BLaER1 (cell line): ENCODE measurements at regions not wholly inside any gene's neighbourhood (a gene's known extent, or its start where the extent isn't known, plus 50 kb on each side); places are given as distances from the start of the nearest gene placed in this dataset.

Experiments
- H3K27ac ChIP-seq: shearing (Covaris generic); formaldehyde crosslinking; 2 replicates; pipeline ENCODE4 v1.8.1; 2022
- H3K27me3 ChIP-seq: shearing (Covaris generic); formaldehyde crosslinking; 2 replicates; pipeline ENCODE4 v1.8.1; 2022
- H3K36me3 ChIP-seq: shearing (Covaris generic); formaldehyde crosslinking; 2 replicates; pipeline ENCODE4 v1.8.1; 2022
- H3K4me1 ChIP-seq: shearing (Covaris generic); formaldehyde crosslinking; 2 replicates; pipeline ENCODE4 v1.8.1; 2022
- H3K4me2 ChIP-seq: shearing (Covaris generic); formaldehyde crosslinking; 2 replicates; pipeline ENCODE4 v1.8.1; 2022
- H3K4me3 ChIP-seq: shearing (Covaris generic); formaldehyde crosslinking; 2 replicates; pipeline ENCODE4 v1.8.1; 2022
- H3K9ac ChIP-seq: shearing (Covaris generic); formaldehyde crosslinking; 2 replicates; pipeline ENCODE4 v1.8.1; 2022
- H3K9me3 ChIP-seq: shearing (Covaris generic); formaldehyde crosslinking; 2 replicates; pipeline ENCODE4 v1.8.1; 2022
- H4K20me1 ChIP-seq: shearing (Covaris generic); formaldehyde crosslinking; 2 replicates; pipeline ENCODE4 v1.8.1; 2022
- Cebpa-rat ChIP-seq: shearing (Covaris generic); IDR thresholded peaks from 2 replicates; pipeline ENCODE4 v1.8.1; 2022

- Histone ChIP-seq H4K20me1 (no peaks in the 10 kb centered on the region), H3K4me3 (no peak overlapping the region), H3K27ac (no peak overlapping the region), H3K27me3 (no peaks in the 10 kb centered on the region), H3K4me2 (no peak overlapping the region), H3K4me1 (no peaks in the 10 kb centered on the region), H3K9ac (no peak overlapping the region), H3K36me3 (no peaks in the 10 kb centered on the region), H3K9me3 (no peaks in the 10 kb centered on the region)
- no peak for TF ChIP-seq Cebpa-rat
These were observed 1397.3 kb upstream of the MIR17HG start for GRCh38 chr13:89950225-89950624.

GRCh38 chr13:89951341-89951740 is 1396.1 kb upstream of the MIR17HG start:
- no peaks in the 10 kb centered on the region for H3K36me3 ChIP-seq
- H3K4me2 ChIP-seq = no peak overlapping the region
- H4K20me1 ChIP-seq = no peaks in the 10 kb centered on the region
- H3K27me3 ChIP-seq = no peaks in the 10 kb centered on the region
- no peaks in the 10 kb centered on the region for H3K9me3 ChIP-seq
- no peak for TF ChIP-seq Cebpa-rat
- H3K4me3 ChIP-seq = no peak overlapping the region
- H3K27ac ChIP-seq = no peak overlapping the region
- H3K9ac ChIP-seq = no peak overlapping the region
- H3K4me1 ChIP-seq = no peaks in the 10 kb centered on the region

GRCh38 chr13:89953581-89953980 is 1393.9 kb upstream of the MIR17HG start:
- Histone ChIP-seq H3K4me2 (no peak overlapping the region), H4K20me1 (no peaks in the 10 kb centered on the region), H3K4me1 (no peaks in the 10 kb centered on the region), H3K9ac (no peak overlapping the region), H3K27me3 (no peaks in the 10 kb centered on the region), H3K27ac (no peak overlapping the region), H3K9me3 (no peaks in the 10 kb centered on the region), H3K4me3 (no peak overlapping the region), H3K36me3 (no peaks in the 10 kb centered on the region)
- no peak for TF ChIP-seq Cebpa-rat

- no peaks in the 10 kb centered on the region for H3K36me3 ChIP-seq
- H3K4me1 ChIP-seq = no peaks in the 10 kb centered on the region
- no peaks in the 10 kb centered on the region for H3K27me3 ChIP-seq
- H3K27ac ChIP-seq = no peak overlapping the region
- H3K9ac ChIP-seq = no peak overlapping the region
- no peak for TF ChIP-seq Cebpa-rat
- H3K4me3 ChIP-seq = no peak overlapping the region
- no peaks in the 10 kb centered on the region for H3K9me3 ChIP-seq
- no peak overlapping the region for H3K4me2 ChIP-seq
- H4K20me1 ChIP-seq = no peaks in the 10 kb centered on the region
These were observed 1391.7 kb upstream of the MIR17HG start for GRCh38 chr13:89955773-89956172.

- no peaks in the 10 kb centered on the region for H3K27me3 ChIP-seq
- H3K4me1 ChIP-seq = no peaks in the 10 kb centered on the region
- H3K9ac ChIP-seq = no peak overlapping the region
- H3K27ac ChIP-seq = no peak overlapping the region
- TF ChIP-seq Cebpa-rat = no peak
- H3K9me3 ChIP-seq = no peaks in the 10 kb centered on the region
- H4K20me1 ChIP-seq = no peaks in the 10 kb centered on the region
- H3K36me3 ChIP-seq = no peaks in the 10 kb centered on the region
- H3K4me2 ChIP-seq = no peak overlapping the region
- H3K4me3 ChIP-seq = no peak overlapping the region
These were observed 1388.4 kb upstream of the MIR17HG start for GRCh38 chr13:89959074-89959473.

GRCh38 chr13:89965252-89965651 is 1382.2 kb upstream of the MIR17HG start:
- Histone ChIP-seq H3K4me2 (no peak overlapping the region), H3K4me3 (no peak overlapping the region), H4K20me1 (no peaks in the 10 kb centered on the region), H3K27me3 (no peaks in the 10 kb centered on the region), H3K36me3 (no peaks in the 10 kb centered on the region), H3K4me1 (no peaks in the 10 kb centered on the region), H3K9me3 (no peaks in the 10 kb centered on the region), H3K9ac (no peak overlapping the region), H3K27ac (no peak overlapping the region)
- TF ChIP-seq Cebpa-rat = no peak

GRCh38 chr13:89966524-89966923 is 1381.0 kb upstream of the MIR17HG start:
- Histone ChIP-seq H3K9me3 (no peaks in the 10 kb centered on the region), H3K4me1 (no peaks in the 10 kb centered on the region), H3K4me3 (no peak overlapping the region), H3K27ac (no peak overlapping the region), H3K9ac (no peak overlapping the region), H3K4me2 (no peak overlapping the region), H4K20me1 (no peaks in the 10 kb centered on the region), H3K36me3 (no peaks in the 10 kb centered on the region), H3K27me3 (no peaks in the 10 kb centered on the region)
- TF ChIP-seq Cebpa-rat = no peak

- Histone ChIP-seq H3K36me3 (no peaks in the 10 kb centered on the region), H3K4me2 (no peak overlapping the region), H3K9ac (no peak overlapping the region), H3K27me3 (no peaks in the 10 kb centered on the region), H3K9me3 (no peaks in the 10 kb centered on the region), H3K4me3 (no peak overlapping the region), H4K20me1 (no peaks in the 10 kb centered on the region), H3K27ac (no peak overlapping the region), H3K4me1 (no peaks in the 10 kb centered on the region)
- TF ChIP-seq Cebpa-rat = no peak
These were observed 1379.8 kb upstream of the MIR17HG start for GRCh38 chr13:89967701-89968100.

DNA sequence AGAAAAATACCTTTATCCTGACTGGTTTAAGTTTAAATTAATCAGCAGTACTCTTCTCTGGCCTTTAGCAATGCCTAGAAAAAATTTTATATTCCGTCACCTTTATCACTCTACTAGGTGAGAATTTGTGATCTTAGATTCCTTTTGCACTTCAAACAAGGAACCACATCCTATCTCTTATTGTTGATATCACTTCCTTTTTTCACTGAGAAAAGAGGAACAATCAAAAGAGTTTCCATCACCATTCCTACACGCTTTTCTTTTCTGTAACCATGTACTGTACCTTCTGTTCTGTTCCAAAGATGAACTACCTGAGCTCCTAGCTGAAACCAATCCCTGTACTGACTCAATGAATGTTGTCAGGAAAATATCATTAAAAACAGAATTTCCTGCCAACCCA is 1379.0 kb upstream of the MIR17HG start:
- Histone ChIP-seq H3K9me3 (no peaks in the 10 kb centered on the region), H3K9ac (no peak overlapping the region), H3K4me1 (no peaks in the 10 kb centered on the region), H3K27me3 (no peaks in the 10 kb centered on the region), H3K27ac (no peak overlapping the region), H4K20me1 (no peaks in the 10 kb centered on the region), H3K36me3 (no peaks in the 10 kb centered on the region), H3K4me3 (no peak overlapping the region), H3K4me2 (no peak overlapping the region)
- no peak for TF ChIP-seq Cebpa-rat

- Histone ChIP-seq H3K9ac (no peak overlapping the region), H4K20me1 (no peaks in the 10 kb centered on the region), H3K4me2 (no peak overlapping the region), H3K9me3 (no peaks in the 10 kb centered on the region), H3K36me3 (no peaks in the 10 kb centered on the region), H3K27ac (no peak overlapping the region), H3K4me1 (no peaks in the 10 kb centered on the region), H3K4me3 (no peak overlapping the region), H3K27me3 (no peaks in the 10 kb centered on the region)
- no peak for TF ChIP-seq Cebpa-rat
These were observed 1377.2 kb upstream of the MIR17HG start for GRCh38 chr13:89970353-89970709.

DNA sequence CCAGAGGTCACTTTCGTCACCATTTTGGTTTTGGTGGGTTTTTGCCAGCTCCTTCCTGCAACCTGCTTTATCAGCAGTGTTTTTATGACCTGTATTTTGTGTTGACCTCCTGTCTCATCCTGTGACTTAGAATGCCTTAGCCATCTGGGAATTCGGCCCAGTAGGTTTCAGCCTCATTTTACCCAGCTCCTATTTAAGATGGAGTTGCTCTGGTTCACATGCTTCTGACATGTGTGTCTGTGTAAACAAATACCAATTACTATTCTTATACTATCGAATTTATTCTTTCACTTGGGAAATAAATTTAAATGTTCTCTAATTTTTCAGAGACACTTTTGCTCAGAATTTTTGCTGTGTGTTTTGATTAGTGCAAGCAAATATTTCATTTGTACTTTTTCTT is 1370.3 kb upstream of the MIR17HG start:
- no peak overlapping the region for H3K4me2 ChIP-seq
- H3K4me1 ChIP-seq = no peaks in the 10 kb centered on the region
- H3K36me3 ChIP-seq = no peaks in the 10 kb centered on the region
- no peaks in the 10 kb centered on the region for H3K9me3 ChIP-seq
- H3K27ac ChIP-seq = no peak overlapping the region
- no peaks in the 10 kb centered on the region for H3K27me3 ChIP-seq
- no peak overlapping the region for H3K9ac ChIP-seq
- no peaks in the 10 kb centered on the region for H4K20me1 ChIP-seq
- H3K4me3 ChIP-seq = no peak overlapping the region
- no peak for TF ChIP-seq Cebpa-rat
